DMS153 treated with DMSO at 0.1 percent for 48 hours (cell line): ENCODE measurements at regions not wholly inside any gene's neighbourhood (a gene's known extent, or its start where the extent isn't known, plus 50 kb on each side); places are given as distances from the start of the nearest gene placed in this dataset.
"Not testable (repeated sequence)": the region's sequence is repeated elsewhere in the genome, so short reads cannot be mapped to it uniquely, and the experiment has no call there.

Experiments
- DNase-seq: peaks from one replicate; lab custom pipeline; 2025; ENCODE audit not compliant: unreplicated experiment; lab: John Stamatoyannopoulos, UW

GRCh38 chr5:44935871-44936270 lies 127.1 kb downstream of the MRPS30 start:
- DNase-seq: no peak

DNA sequence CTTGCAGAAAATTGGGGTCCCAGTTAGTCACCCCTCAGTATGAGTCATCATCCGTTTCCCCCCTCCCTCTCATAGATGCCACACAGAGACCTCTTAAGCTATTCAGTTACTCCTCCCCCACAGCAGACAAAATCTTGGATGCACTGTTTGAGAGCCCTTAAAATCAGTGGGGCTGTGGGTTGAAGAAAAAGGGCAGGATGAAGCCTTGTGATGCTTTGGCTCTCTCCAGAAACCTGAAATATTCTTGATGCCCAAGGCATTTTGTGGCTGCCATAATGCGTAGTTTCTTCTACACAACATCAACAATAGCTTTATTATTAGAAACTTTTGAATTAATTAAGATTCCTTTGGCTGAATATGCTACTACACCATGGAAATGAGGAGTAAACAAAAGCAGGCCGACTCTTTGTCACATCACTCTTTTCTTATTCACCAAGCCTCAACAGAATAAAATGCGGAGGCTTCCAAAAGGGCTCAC lies 133.8 kb downstream of the MRPS30 start:
- no peak for DNase-seq

DNA sequence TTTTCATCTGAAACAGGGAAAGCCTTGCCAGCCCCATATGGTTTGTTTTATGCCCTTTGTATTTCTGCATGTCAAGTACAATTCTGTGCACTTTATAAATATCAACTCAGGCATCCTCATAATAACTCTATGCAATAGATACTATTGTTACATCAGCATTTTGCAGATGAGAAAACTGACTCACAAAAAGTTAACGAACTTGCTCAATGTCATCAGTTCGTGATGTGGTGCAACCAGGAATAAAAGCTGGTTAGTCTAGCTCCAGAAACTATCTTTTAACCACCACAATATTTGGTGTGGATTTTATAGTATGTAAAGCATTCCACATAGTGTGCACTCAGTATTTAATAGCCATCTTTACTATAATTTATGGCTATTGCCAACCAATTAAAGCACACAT lies 134.9 kb downstream of the MRPS30 start:
- DNase-seq: no peak

DNA sequence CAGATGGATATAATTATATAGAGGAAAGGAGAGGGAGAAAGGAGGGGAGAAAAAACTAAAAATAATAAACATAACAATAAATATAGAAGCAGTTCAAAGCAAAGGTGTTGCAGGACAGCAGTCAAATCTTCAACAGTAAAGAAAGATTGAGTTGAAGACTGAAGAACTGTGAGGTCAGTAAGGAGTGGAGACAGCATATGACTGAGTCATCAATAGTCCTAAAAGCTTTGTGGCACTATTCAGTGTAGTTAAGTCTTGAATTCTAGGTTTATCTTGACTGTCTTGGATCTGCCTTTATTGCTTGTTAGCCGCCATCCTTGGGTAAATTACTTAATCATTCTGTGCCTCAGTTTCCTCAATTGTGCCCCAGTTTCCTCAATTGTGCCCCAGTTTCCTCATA lies 137.0 kb downstream of the MRPS30 start:
- no peak for DNase-seq

GRCh38 chr5:44949687-44950086 lies 140.9 kb downstream of the MRPS30 start:
- no peak for DNase-seq

GRCh38 chr5:44951371-44951770 lies 142.6 kb downstream of the MRPS30 start:
- DNase-seq: no peak

DNA sequence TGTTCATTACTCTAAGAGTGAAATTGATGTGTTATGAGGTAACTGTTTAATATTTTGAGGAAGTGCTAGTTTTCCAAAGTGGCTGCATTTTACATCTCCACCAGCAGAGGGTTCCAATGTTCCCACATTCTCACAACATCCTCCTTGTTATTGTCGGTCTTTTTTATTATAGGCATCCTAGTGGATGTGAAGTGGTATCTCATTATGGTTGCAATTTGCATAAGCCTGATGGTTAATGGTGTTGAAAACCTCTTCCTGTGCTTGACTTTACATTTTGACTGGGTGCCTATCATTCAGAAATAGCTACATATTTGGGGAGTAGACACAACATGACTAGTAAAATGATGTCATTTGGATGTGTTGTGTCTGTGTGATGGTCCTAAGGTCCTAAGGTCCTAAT lies 143.6 kb downstream of the MRPS30 start:
- DNase-seq: peak; percentile 4

- no peak for DNase-seq
These were observed 144.3 kb downstream of the MRPS30 start for GRCh38 chr5:44953078-44953477.

- DNase-seq: not testable (repeated sequence)
These were observed 150.3 kb downstream of the MRPS30 start for GRCh38 chr5:44958943-44959454.

GRCh38 chr5:44969825-44970224 lies 161.1 kb downstream of the MRPS30 start:
- no peak for DNase-seq

DNA sequence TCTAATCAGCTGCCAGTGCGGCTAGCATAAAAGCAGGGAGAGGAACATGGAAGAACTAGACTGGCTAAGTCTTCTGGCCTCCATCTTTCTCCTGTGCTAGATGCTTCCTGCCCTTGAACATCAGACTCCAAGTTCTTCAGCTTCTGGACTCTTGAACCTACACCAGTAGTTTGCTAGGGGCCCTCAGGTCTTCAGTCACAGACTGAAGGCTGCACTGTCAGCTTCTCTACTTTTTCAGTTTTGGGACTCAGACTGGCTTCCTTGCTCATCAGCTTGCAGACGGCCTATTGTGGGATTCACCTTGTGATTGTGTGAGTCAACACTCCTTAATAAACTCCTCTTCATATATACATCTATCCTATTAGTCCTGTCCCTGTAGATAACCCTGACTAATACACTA lies 162.2 kb downstream of the MRPS30 start:
- DNase-seq: not testable (repeated sequence)

DNA sequence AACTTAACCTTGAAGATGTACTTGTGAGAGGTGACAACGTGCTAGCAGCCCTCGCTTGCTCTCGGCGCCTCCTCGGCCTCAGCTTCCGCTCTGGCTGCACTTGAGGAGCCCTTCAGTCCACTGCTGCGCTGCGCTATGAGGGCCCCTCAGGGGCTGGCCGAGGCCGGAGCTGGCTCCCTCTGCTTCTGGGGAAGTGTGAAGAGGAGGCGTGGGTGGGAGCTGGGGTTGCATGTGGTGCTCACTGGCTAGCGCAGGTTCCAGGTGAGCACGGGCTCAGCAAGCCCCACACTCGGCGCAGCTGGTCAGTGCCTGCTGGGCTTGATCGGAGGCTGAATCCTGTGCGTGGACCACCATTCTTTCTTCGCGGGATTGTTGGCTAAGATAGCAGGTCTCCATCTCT lies 166.1 kb downstream of the MRPS30 start:
- no peak for DNase-seq

GRCh38 chr5:44981708-44982107 lies 173.0 kb downstream of the MRPS30 start:
- DNase-seq: no peak

DNA sequence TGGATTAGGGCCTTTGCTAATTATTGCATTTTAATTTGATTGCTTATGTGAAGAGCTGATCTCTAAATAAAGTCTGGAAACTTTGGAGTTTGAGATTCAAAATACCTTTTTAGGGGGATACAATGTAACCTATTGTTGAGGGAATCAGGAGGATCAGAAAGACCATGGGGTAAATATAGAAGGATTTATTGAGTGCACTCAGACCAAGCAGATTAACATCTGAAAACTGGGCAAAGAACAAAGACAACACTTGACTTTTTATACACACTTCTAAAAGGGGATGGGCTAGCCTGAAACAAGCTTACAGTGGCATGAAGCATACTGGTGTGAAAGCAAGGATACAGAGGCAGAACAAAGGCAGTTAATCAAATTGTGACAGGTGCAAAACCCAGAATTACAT lies 174.3 kb downstream of the MRPS30 start:
- no peak for DNase-seq

GRCh38 chr5:44987026-44987425 lies 178.3 kb downstream of the MRPS30 start:
- DNase-seq: no peak

DNA sequence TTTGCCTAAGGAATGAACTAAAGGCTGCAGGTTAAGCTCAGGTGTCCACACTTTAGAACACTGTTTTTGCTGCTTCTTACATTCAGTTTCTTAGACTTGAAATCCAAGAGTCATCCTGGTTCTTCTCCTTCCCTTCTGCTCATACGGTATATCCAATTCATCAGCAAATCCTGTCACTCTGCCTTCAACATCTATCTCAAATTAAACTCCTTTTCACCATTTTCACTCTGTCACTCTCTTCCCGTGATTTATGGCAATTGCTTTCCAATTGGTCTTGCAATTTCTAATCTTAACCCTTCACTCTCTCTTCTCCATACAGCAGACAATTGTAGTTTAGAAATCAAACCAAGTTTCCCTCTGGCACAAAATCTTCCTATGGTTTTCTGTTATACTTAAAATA lies 182.9 kb downstream of the MRPS30 start:
- DNase-seq: no peak

- DNase-seq: no peak
These were observed 184.5 kb downstream of the MRPS30 start for GRCh38 chr5:44993286-44993685.

DNA sequence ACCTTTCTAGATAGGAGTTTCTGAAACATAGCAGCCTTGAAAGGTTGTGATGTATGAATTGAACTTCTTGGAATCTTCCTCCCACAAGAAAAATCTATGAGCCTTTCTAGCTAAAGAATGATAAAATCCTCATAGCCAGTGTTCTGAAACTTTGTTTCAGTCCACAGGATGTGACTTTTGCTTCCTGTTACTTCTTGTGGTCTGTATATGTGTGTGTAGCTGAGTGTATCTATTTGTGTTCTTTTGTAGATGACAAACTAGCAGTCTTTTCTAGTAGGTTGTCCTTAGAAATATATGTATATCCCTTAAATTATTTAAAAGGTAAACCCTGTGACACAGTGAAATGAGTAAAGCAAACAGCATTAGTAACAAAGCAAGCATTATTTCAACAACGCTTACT lies 188.8 kb downstream of the MRPS30 start:
- DNase-seq: no peak

DNA sequence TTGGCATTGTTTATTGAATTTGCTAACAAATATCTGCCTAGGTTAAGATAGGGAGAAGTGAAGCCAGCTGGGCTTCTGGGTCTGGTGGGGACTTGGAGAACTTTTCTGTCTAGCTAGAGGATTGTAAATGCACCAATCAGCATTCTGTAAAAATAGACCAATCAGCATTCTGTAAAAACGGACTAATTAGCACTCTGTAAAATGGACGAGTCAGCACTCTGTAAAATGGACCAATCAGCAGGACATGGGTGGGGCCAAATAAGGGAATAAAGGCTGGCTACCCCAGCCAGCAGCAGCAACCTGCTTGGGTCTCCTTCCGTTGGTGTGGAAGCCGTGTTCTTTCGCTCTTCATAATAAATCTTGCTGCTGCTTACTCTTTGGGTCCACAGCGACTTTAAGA lies 198.4 kb downstream of the MRPS30 start:
- DNase-seq: not testable (repeated sequence)

GRCh38 chr5:45017568-45017967 lies 208.8 kb downstream of the MRPS30 start:
- no peak for DNase-seq

DNA sequence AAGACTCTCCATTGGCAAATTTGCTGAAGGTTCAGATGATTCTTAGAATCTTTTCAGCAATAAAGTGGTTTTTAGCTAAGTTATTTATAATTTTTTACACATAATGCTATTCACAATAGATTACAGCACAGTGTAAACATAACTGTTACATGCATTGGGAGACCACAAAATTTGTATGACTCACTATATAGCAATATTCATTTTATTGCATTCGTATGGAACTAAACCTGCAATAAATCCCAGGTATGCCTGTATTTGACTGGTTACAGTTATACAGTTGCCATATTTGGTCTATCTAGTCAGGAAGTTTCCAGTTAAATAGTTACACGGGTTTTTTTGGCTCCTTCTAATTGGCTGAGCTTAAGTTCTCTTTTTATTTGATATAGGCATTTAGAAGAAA lies 220.8 kb downstream of the MRPS30 start:
- DNase-seq: no peak

DNA sequence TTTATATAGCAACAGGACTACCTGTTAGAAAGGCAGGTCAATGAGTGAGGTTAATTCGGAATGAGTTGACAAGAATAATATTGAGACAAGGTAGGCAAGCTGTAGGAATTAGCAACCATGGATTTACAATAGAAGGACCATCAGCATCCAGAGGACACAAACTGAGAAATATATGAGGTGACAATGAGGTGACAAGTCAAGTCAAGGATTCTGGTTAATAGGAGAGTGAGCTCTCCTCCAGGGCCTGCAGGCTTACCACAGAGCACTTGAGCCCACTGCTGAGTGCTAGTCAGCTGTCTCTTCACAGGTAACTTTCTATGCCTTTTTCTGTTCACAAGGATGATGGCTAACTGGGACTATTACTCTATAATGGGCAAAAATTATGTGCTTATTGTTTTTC lies 227.2 kb downstream of the MRPS30 start:
- no peak for DNase-seq

DNA sequence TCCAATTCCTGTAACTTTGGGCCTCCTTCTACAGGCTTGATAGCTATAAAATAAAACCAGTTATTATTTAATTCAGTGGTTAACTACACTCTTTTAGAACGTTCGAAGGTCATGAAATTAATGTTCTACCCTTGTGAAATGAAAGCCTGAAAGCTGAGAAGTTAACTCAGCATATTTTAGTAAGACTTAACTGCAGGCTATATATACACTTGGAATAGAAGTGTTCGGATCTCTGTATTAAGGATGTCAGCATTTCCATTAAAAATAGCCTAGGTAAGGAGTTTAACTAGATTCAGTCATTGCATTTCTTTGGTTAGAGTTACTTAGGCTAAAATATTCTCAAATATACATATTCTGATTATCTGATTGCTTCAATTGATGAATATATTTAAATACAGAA lies 229.2 kb downstream of the MRPS30 start:
- DNase-seq: no peak
